ENCODE measurements at regions not wholly inside any gene's neighbourhood (a gene's known extent, or its start where the extent isn't known, plus 50 kb on each side); places are given as distances from the start of the nearest gene placed in this dataset.
A peak's percentile ranks its signal among the peaks of the same experiment; 100 is the strongest.
"Not testable (repeated sequence)": the region's sequence is repeated elsewhere in the genome, so short reads cannot be mapped to it uniquely, and the experiment has no call there.

GRCh38 chr17:21470422-21470821 lies 94.3 kb downstream of the KCNJ12 start:
- in situ Hi-C loops (cut with HindIII; ENCODE audit: low pct_unique_long_range_greater_than_20kb, low sequenced_read_pairs); DNase-seq (ENCODE audit: low read depth, low spot score): not testable (repeated sequence)

- in situ Hi-C loops (cut with HindIII; ENCODE audit: low pct_unique_long_range_greater_than_20kb, low sequenced_read_pairs), result no loop called here
- no peak for DNase-seq (ENCODE audit: low read depth, low spot score)
Measured at GRCh38 chr17:21470861-21471260, 94.7 kb downstream of the KCNJ12 start.

DNA sequence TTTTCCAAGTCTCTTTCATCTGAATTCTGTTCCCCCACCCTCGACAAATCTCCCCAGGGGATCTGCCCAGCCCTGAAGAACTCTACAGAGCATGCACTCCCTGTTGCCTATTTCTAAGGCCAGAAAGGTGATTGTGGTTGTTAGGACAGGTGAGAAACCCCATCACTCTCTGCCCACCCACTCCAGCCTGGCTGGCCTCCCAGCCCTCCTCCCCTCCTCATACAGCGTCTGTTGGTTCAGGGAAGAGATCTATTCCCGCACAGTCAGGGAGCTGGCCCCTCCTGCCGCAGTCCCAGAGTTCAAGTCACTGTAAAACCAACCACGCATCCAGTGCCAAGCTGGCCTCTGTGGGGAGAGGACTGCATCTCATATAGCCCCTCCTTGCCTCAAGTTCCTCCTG lies 98.7 kb downstream of the KCNJ12 start:
- DNase-seq (ENCODE audit: low read depth, low spot score), result no peak
- in situ Hi-C loops (cut with HindIII; ENCODE audit: low pct_unique_long_range_greater_than_20kb, low sequenced_read_pairs), result no loop called here

DNA sequence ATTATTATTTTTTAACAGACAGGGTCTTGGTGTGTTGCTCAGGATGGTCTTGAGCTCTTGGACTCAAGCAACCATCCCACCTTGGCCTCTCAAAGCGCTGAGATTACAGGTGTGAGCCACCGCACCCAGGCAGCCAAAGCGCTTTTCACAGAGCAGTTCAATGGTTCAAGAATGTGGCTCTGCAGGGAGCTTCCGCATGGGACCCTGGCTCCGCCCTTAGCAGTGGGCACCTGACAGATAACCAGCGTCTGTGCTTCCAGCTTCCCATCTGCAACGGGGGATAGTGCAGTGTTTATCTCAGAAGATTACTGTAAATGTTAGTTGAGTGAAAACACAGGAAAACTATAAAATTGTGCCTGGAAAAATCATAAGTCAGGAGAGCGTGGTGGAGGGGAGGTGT lies 99.4 kb downstream of the KCNJ12 start:
- in situ Hi-C loops (cut with HindIII; ENCODE audit: low pct_unique_long_range_greater_than_20kb, low sequenced_read_pairs), result no loop called here
- no peak for DNase-seq (ENCODE audit: low read depth, low spot score)

GRCh38 chr17:21476867-21477266 lies 100.7 kb downstream of the KCNJ12 start:
- DNase-seq (ENCODE audit: low read depth, low spot score), result no peak
- in situ Hi-C loops (cut with HindIII; ENCODE audit: low pct_unique_long_range_greater_than_20kb, low sequenced_read_pairs), result no loop called here

- in situ Hi-C loops (cut with HindIII; ENCODE audit: low pct_unique_long_range_greater_than_20kb, low sequenced_read_pairs), result no loop called here
- DNase-seq (ENCODE audit: low read depth, low spot score), result no peak
Measured at GRCh38 chr17:21482189-21482865, 106.2 kb downstream of the KCNJ12 start.

DNA sequence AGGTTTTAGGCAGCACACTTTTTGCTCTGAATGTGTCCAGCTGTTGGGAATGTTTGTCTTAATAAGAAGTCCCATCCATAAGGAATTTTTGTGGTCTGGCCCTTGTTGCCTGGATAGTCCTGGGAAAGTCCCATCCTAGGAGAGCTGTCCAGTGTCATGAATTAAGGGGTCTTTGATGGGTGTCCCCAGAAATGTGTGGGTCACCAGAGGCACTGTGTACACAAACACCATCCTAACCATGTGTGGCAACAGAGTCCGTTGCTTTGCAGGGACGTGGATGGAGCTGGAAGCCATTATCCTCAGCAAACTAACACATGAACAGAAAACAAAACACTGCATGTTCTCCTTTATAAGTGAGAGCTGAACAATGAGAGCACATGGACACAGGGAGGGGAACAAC lies 111.9 kb downstream of the KCNJ12 start:
- DNase-seq (ENCODE audit: low read depth, low spot score); in situ Hi-C loops (cut with HindIII; ENCODE audit: low pct_unique_long_range_greater_than_20kb, low sequenced_read_pairs): not testable (repeated sequence)

DNA sequence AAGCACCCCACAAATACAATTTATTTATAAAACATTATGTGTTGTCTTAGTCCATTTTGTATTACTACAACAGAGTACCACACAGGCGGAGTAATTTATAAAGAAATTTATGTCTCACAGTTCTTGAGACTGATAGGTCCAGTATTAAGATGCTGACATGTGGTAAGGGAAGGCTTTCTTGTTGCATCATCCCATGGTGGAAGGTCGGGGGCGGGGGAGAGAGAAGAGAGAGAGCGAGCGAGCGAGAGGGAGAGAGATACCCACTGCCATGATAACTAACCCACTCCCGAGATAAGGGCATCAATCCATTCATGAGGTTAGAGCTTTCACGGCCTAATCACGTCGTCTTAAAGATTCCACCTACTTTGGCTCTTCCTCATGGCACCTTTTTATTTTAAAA lies 117.8 kb downstream of the KCNJ12 start:
- in situ Hi-C loops (cut with HindIII; ENCODE audit: low pct_unique_long_range_greater_than_20kb, low sequenced_read_pairs), result no loop called here

DNA sequence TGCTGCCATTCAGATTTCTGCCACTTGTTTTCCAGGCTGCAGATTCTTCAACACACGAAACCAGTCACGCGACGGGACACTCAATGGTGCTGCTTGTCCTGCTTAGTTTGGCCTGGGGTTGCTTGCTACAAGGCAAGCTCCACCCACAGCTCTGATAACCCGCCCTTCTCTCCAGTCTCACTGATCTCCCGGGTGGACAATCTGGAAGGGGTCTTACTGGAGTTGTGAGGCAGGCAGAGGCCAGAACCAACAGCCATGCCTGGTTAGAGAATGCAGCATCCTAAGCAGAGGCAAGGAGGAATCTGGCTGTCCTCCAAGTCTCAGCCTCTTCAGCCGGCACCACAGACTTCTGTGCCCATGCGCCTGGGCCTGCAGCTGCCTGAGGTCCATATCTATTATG lies 119.1 kb downstream of the KCNJ12 start:
- DNase-seq (ENCODE audit: low read depth, low spot score), result peak; percentile 51
- in situ Hi-C loops (cut with HindIII; ENCODE audit: low pct_unique_long_range_greater_than_20kb, low sequenced_read_pairs), result no loop called here

More for the DNA sequence above, 117.8 kb downstream of the KCNJ12 start:
- DNase-seq (ENCODE audit: low read depth, low spot score), result no peak

DNA sequence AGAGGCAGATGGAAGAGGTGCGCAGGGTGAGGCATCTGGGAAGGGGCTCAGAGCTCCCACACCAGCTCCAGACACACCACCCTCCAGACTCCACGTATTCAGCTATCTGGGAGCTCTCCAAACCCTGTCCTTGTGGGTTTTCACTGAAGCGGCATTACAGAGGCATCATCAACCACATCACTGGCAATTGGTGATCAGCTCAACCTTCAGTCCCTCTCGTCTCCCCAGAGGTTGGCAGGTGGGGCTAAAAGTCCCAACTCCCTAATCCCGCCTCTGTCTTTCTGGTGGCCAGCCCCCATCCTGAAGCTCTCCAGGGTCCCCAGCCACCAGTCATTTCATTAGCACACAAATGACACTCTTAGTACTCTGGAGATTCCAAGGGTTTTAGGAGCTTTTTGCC lies 123.9 kb downstream of the KCNJ12 start:
- DNase-seq (ENCODE audit: low read depth, low spot score), result no peak
- in situ Hi-C loops (cut with HindIII; ENCODE audit: low pct_unique_long_range_greater_than_20kb, low sequenced_read_pairs), result no loop called here

DNA sequence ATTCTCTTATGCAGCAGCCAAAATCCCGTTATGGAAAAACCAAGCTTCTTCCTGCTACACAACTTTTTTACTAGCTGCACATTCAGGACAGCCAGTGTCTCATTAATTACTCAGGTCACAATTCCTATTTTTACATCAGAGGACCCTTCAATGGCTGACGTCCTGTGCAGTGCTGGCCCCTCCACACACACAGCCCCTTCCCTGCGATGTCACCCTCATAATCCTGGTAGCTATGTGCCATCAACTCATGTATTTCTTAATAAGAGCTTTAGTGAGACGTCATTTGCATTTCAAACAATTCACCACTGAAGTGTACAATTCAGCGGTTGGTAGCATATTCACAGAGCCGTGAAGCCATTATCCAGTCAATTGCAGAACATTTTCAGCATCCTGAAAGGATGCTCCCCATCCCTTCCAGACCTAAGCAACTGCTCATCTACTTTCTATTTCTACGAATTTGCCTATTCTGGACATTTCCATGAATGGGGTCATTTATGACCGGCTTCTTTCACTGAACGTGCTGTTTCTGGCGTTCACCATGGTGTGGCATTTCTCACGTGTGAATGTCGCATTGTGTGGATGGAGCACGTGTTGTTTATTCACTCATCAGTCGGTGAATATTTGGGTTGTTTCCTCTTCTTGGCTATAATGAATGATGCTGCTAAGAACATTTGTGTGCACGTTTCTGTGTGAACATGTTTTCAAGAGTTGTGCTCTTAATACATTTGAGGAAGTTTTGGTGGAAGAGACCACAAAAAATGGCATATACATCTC lies 126.0 kb downstream of the KCNJ12 start:
- peak; percentile 17 for DNase-seq (ENCODE audit: low read depth, low spot score)
- in situ Hi-C loops (cut with HindIII; ENCODE audit: low pct_unique_long_range_greater_than_20kb, low sequenced_read_pairs), result not testable (repeated sequence)

DNA sequence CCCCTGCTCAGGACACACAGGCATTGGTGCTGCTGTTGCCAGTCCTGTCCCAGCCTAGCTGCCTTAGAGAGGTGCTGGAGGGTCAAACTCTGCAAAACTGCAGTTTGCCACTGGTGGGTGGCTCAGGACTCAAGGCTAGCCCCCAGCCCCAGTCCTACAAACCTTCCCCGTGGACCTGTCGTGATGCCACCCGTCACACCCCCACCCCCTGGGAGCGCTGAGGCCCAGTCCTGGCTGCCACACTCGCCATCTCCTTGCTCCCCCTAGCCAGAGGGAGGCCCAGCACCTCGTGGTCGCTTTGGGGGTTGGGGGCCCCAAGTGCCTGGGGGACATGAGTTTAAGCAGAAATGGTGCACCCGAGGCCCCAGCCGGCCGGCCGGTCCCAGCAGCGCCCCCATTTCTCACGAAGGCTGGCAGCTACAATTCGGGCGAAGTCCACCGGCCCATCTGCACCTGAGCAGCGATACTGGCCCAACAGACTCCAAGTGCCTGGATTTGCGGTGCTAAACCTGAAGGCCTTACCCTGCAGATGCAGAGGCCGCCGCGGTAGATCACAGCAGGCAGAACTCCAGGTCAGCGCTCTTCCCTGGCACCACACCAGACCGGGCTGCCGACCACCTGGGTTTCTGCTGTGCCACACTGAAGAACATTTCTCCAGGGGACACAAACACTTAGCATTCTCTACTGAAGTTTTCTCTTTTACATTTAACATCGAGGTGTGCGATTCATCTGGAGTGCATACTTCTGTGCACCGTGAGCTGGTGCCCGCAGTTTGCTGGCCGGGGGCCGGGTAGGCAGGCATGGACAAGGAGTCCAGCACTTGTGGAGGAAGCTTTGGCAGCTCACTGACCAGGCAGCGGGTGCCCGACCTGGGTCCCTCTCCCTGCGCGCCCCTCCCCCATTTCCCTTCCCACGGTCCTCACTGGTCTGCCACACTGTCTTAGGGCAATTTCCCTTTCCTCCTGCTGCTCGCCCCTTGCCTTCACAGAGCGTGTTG lies 130.0 kb downstream of the KCNJ12 start:
- in situ Hi-C loops (cut with HindIII; ENCODE audit: low pct_unique_long_range_greater_than_20kb, low sequenced_read_pairs), result no loop called here
- DNase-seq (ENCODE audit: low read depth, low spot score), result no peak

GRCh38 chr17:21507806-21508205 lies 131.6 kb downstream of the KCNJ12 start:
- in situ Hi-C loops (cut with HindIII; ENCODE audit: low pct_unique_long_range_greater_than_20kb, low sequenced_read_pairs); DNase-seq (ENCODE audit: low read depth, low spot score): not testable (repeated sequence)

- DNase-seq (ENCODE audit: low read depth, low spot score), result no peak
- in situ Hi-C loops (cut with HindIII; ENCODE audit: low pct_unique_long_range_greater_than_20kb, low sequenced_read_pairs), result no loop called here
Measured at GRCh38 chr17:21508211-21508610, 132.1 kb downstream of the KCNJ12 start.

DNA sequence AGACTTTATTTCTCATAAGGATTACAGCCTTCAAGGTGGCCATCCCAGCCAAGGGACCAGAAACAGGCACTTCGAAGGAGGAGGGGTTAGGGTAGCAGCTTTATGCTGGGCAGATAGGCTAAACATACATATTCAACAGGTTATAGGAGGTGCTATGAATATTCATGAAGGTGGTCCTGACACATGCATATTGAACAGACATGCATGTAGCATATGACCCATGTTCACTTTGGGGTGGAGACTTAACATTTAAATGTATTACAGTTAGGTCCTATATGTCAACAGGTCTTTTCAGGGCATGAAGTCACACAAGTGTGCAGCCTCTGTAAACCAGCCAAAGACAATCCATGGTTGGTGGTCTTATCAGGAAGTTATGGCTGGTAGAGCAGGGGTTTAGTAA lies 133.2 kb downstream of the KCNJ12 start:
- in situ Hi-C loops (cut with HindIII; ENCODE audit: low pct_unique_long_range_greater_than_20kb, low sequenced_read_pairs); DNase-seq (ENCODE audit: low read depth, low spot score): not testable (repeated sequence)

DNA sequence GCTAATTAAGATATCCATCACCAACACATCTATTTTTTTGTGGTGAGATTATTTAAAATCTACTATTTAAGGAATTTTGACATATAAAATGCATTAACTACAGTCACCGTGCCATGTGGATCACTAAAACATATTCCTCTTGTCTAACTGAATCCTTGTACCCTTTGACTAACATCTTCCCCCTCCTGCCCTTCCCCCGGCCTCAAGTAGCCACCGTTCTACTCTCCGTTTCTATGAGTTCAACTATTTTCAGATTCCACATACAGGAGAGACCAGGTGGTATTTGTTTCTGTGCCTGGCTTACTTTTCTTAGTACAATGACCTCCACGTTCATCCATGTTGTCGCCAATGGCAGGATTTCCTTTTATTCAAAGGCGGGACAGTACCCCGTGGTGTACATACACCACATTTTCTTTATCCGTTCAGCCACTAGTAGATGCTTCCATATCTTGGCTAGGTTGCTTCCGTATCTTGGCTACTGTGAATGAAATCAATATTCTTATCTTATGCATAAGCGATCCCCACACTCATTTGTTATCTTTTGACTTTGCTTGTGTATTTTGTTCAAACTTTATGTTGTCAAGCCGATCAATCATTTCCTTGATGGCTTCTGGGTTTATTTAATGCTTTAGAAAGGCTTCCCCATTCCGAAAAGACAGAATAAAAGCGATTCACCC lies 134.7 kb downstream of the KCNJ12 start:
- in situ Hi-C loops (cut with HindIII; ENCODE audit: low pct_unique_long_range_greater_than_20kb, low sequenced_read_pairs), result no loop called here
- DNase-seq (ENCODE audit: low read depth, low spot score), result peak; percentile 16

GRCh38 chr17:21511363-21512195 lies 135.4 kb downstream of the KCNJ12 start:
- DNase-seq (ENCODE audit: low read depth, low spot score), result peak; percentile 86
- in situ Hi-C loops (cut with HindIII; ENCODE audit: low pct_unique_long_range_greater_than_20kb, low sequenced_read_pairs), result no loop called here
